MM.1S (cell line): ENCODE measurements at regions not wholly inside any gene's neighbourhood (a gene's known extent, or its start where the extent isn't known, plus 50 kb on each side); places are given as distances from the start of the nearest gene placed in this dataset.

ENCODE experiments used
- CTCF ChIP-seq: fragments of 300-600 bp; sonication (generic); IDR thresholded peaks from 2 replicates; pipeline ENCODE4 v1.5.1; 2016; ENCODE audit warnings: antibody characterized with exemption, low read length, mixed read lengths
- EZH2 ChIP-seq: fragments of 300-600 bp; sonication (generic); optimal IDR thresholded peaks from 2 replicates; pipeline ENCODE3; 2017; ENCODE audit warnings: low read depth, mild to moderate bottlenecking, antibody characterized with exemption, low read length, mixed read lengths

GRCh38 chr11:69380921-69381581, 87.1 kb downstream of the MYEOV start:
- TF ChIP-seq CTCF, result no peak
- TF ChIP-seq EZH2, result no peak
